Vagina (tissue), 2 donors: ENCODE measurements at regions not wholly inside any gene's neighbourhood (a gene's known extent, or its start where the extent isn't known, plus 50 kb on each side); places are given as distances from the start of the nearest gene placed in this dataset.

Experiments
- DNase-seq, 2 donors: peaks; one replicate each; pipeline ENCODE4 v3.0.0-alpha.2; 2017; ENCODE audit errors: extremely low spot score in 2 of 2
- H3K27ac ChIP-seq: fragments of 200-600 bp; sonication (generic); one replicate; pipeline ENCODE4 v1.5.1; 2019
- H3K27me3 ChIP-seq: fragments of 200-600 bp; sonication (generic); one replicate; pipeline ENCODE4 v1.5.1; 2019
- H3K36me3 ChIP-seq, 2 donors: fragments of 200-600 bp; sonication (generic); one replicate each; pipeline ENCODE4 v1.5.1; 2017 to 2019
- H3K4me1 ChIP-seq: fragments of 200-600 bp; sonication (generic); one replicate; pipeline ENCODE4 v1.5.1; 2019
- H3K4me3 ChIP-seq, 2 donors: fragments of 200-600 bp; sonication (generic); 1 replicate in 1 of 2; 2 replicates in 1 of 2; pipeline ENCODE4 v1.5.1; 2016 to 2019
- H3K9me3 ChIP-seq: fragments of 200-600 bp; sonication (generic); one replicate; pipeline ENCODE4 v1.5.1; 2019
- POLR2A ChIP-seq, 2 donors: fragments of 450-650 bp; IDR thresholded peaks; one replicate each; pipeline ENCODE4 v1.6.1; 2017; ENCODE audit warnings: antibody characterized with exemption in 2 of 2, mild to moderate bottlenecking in 2 of 2, moderate library complexity in 2 of 2
- POLR2AphosphoS5 ChIP-seq, 2 donors: sonication (generic); formaldehyde crosslinking; IDR thresholded peaks; one replicate each; pipeline ENCODE4 v1.9.0; 2017; ENCODE audit warnings: antibody characterized with exemption in 2 of 2, mild to moderate bottlenecking in 2 of 2, low read depth in 1 of 2; ENCODE audit not compliant: insufficient read depth in 1 of 2
- intact Hi-C: fragments of 100-400 bp; cut with DNase I; formaldehyde crosslinking; loops from one replicate; pipeline ENCODE4 v1.15.1; 2023
- TF ChIP-seq, protein P1 (sequence below), 3 experiments: fragments of 450-650 bp in 2 of 3; fragments of 200-600 bp in 1 of 3; sonication (generic) in 1 of 3; IDR thresholded peaks; one replicate each; pipeline ENCODE4 v1.5.1; 2017 to 2019; ENCODE audit warnings: antibody characterized with exemption in 3 of 3, mild to moderate bottlenecking in 2 of 3, moderate library complexity in 2 of 3

DNA sequence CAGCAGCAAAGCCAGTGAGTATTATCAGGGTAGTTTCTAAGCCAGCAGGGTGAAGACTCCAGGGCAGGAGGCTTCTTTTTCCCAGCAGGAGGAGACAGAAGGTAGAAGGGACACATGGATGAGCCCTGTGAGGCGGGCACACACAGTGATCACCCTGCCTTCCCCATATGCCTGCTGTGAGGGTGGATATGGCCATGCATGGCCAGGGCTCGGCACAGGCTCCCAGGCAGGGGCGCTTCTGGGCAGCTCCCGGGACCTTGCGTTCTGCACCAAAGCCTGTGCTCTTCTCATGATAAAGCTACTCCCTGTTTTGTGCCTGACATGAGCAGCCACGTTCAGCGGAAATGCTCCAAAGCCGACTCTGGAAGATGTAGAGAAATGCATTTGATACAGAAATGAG lies 807.2 kb downstream of the TYW1 start:
- no peaks in the 10 kb centered on the region for H3K27me3 ChIP-seq
- intact Hi-C loops, result no loop called here
- TF ChIP-seq POLR2AphosphoS5 (IDR thresholded peaks at IDR 0.05; ENCODE audit: insufficient read depth in 1 of 2, low read depth in 1 of 2), result no peak
- TF ChIP-seq, protein P1, sequence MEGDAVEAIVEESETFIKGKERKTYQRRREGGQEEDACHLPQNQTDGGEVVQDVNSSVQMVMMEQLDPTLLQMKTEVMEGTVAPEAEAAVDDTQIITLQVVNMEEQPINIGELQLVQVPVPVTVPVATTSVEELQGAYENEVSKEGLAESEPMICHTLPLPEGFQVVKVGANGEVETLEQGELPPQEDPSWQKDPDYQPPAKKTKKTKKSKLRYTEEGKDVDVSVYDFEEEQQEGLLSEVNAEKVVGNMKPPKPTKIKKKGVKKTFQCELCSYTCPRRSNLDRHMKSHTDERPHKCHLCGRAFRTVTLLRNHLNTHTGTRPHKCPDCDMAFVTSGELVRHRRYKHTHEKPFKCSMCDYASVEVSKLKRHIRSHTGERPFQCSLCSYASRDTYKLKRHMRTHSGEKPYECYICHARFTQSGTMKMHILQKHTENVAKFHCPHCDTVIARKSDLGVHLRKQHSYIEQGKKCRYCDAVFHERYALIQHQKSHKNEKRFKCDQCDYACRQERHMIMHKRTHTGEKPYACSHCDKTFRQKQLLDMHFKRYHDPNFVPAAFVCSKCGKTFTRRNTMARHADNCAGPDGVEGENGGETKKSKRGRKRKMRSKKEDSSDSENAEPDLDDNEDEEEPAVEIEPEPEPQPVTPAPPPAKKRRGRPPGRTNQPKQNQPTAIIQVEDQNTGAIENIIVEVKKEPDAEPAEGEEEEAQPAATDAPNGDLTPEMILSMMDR (IDR thresholded peaks at IDR 0.05), result no peak
- TF ChIP-seq POLR2A (IDR thresholded peaks at IDR 0.05), result no peak
- no peaks in the 10 kb centered on the region for H3K36me3 ChIP-seq
- no peaks in the 10 kb centered on the region for H3K4me1 ChIP-seq
- H3K9me3 ChIP-seq, result no peaks in the 10 kb centered on the region
- H3K27ac ChIP-seq, result no peak overlapping the region
- no peak overlapping the region for H3K4me3 ChIP-seq
- no peak for DNase-seq

DNA sequence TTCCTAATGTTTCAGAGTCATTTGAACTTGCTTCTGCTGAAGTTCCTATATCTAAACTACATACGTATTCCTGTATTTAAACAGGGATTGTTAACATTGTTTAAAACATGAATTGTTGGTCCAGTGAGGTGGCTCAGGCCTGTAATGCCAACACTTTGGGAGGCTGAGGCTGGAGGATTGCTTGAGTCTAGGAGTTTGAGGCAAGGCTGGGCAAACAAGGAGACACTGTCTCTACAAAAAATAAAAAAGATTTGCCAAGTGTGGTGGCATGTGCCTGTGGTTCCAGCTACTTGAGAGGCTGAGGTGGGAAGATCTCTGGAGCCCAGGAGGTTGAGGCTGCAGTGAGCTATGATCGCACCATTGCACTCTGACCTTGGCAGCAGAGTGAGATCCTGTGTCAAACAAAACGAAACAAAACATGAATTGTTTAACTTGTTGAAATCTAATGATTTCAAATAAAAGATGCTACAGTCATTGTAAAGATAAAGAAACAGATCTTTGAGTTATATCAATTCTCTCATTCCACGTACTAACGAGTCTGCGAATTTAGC lies 809.4 kb downstream of the TYW1 start:
- H3K9me3 ChIP-seq, result no peaks in the 10 kb centered on the region
- intact Hi-C loops, result no loop called here
- no peak overlapping the region for H3K27ac ChIP-seq
- H3K27me3 ChIP-seq, result no peaks in the 10 kb centered on the region
- H3K4me1 ChIP-seq, result no peaks in the 10 kb centered on the region
- no peak for TF ChIP-seq POLR2AphosphoS5 (IDR thresholded peaks at IDR 0.05; ENCODE audit: insufficient read depth in 1 of 2, low read depth in 1 of 2)
- TF ChIP-seq POLR2A (IDR thresholded peaks at IDR 0.05), result no peak
- TF ChIP-seq, protein P1 (IDR thresholded peaks at IDR 0.05), result no peak
- H3K36me3 ChIP-seq, result no peaks in the 10 kb centered on the region
- DNase-seq, result no peak
- H3K4me3 ChIP-seq, result no peak overlapping the region

DNA sequence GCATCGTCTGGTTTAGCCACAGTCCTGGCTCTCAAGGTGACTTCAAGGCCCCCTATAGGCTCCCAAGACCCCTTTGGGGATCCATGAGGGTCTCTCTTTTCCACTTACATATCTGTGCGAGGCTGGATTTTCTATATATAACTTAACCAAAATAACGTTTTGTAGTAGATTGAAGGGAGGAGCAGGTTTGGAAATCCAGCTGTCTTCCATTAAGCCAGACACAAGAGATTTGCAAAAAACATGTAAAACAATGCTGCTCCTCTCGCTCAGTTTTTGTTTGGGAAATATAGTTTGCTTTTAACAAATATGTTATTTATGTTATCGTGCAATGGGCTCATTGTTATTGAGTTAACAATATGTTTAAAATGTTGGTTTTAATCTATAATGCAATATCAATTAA lies 811.2 kb downstream of the TYW1 start:
- no peaks in the 10 kb centered on the region for H3K4me1 ChIP-seq
- no peaks in the 10 kb centered on the region for H3K9me3 ChIP-seq
- TF ChIP-seq, protein P1 (IDR thresholded peaks at IDR 0.05), result no peak
- DNase-seq, result no peak
- no peak overlapping the region for H3K4me3 ChIP-seq
- H3K27ac ChIP-seq, result no peak overlapping the region
- intact Hi-C loops, result no loop called here
- H3K36me3 ChIP-seq, result no peaks in the 10 kb centered on the region
- no peaks in the 10 kb centered on the region for H3K27me3 ChIP-seq

DNA sequence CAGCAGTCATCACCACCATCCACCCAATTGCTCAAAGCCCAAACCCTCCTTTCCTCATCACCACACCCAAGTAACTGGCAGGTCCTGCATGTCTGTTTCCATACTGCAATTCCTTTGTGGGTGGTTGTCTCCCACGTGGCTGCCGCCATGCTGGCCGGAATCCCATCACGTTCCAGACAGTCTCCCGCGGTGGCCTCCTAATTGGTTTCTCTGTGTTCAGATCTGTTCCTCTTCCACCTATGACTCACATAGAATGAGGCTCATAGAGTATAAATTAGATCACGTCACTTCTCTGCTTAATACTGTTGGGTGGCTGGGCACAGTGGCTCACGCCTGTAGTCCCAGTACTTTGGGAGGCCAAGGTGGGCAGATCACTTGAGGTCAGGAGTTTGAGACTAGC lies 813.0 kb downstream of the TYW1 start:
- TF ChIP-seq POLR2AphosphoS5 (IDR thresholded peaks at IDR 0.05; ENCODE audit: insufficient read depth in 1 of 2, low read depth in 1 of 2), result no peak
- no peak for TF ChIP-seq POLR2A (IDR thresholded peaks at IDR 0.05)
- TF ChIP-seq, protein P1 (IDR thresholded peaks at IDR 0.05), result no peak
- Histone ChIP-seq H3K36me3 (no peaks in the 10 kb centered on the region), H3K27ac (no peak overlapping the region), H3K4me3 (no peak overlapping the region), H3K4me1 (no peaks in the 10 kb centered on the region), H3K27me3 (no peaks in the 10 kb centered on the region), H3K9me3 (no peaks in the 10 kb centered on the region)
- DNase-seq, result no peak
- intact Hi-C loops, result no loop called here

DNA sequence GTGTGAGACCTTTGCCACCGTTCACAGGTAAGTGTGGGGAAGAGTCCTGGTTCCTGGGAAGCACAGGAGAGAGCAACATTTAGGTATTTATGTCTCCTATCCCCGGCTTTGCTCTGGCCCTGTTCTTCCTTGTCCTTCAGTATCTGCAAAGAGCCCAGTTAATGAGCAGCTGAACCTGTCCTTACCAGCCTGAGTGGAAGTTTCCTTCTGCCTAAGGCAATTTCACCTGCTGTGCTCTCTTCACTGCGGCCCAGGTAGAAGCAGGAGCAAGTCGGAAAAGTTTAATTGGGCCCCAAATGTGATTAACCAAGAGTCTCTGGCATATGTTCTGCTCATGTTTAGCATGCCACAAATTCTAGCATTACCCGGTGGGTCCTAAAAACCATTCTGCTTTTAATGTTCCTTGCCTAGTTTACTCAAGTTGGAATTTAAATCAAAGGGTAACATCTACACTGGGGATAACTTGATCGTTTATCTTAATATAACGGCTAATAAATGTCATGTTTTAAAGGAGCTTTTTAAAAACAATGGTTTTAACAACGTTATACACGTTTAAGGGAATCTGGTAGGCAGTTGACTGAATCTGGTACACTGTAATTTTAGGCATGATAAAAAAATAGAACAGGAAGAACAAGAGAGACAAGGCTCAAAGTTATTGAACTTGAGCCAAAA lies 817.1 kb downstream of the TYW1 start:
- Histone ChIP-seq H3K4me1 (no peaks in the 10 kb centered on the region), H3K36me3 (no peaks in the 10 kb centered on the region), H3K4me3 (no peak overlapping the region), H3K9me3 (no peaks in the 10 kb centered on the region), H3K27ac (no peak overlapping the region), H3K27me3 (no peaks in the 10 kb centered on the region)
- TF ChIP-seq, protein P1 (IDR thresholded peaks at IDR 0.05), result no peak
- no peak for TF ChIP-seq POLR2AphosphoS5 (IDR thresholded peaks at IDR 0.05; ENCODE audit: insufficient read depth in 1 of 2, low read depth in 1 of 2)
- TF ChIP-seq POLR2A (IDR thresholded peaks at IDR 0.05), result no peak
- DNase-seq, result no peak
- intact Hi-C loops, result no loop called here
